Activated CD8-positive, alpha-beta T cell treated with anti-CD3 and anti-CD28 coated beads, Interleukin-2, amount 10 ng/mL, durations not matched to agents 7 days and 5 days (primary cell): ENCODE measurements at regions not wholly inside any gene's neighbourhood (a gene's known extent, or its start where the extent isn't known, plus 50 kb on each side); places are given as distances from the start of the nearest gene placed in this dataset.
A peak's percentile ranks its signal among the peaks of the same experiment; 100 is the strongest.

Experiments used
- ATAC-seq: fragments of 150-1000 bp; cut with Tn5 transposase; one replicate; pipeline ENCODE4 v1.10.0; 2021; ENCODE audit warnings: moderate library complexity
- CTCF ChIA-PET: fragments of 350-600 bp; sonication (Branson Sonifier 250); formaldehyde crosslinking; loops from one replicate; lab custom pipeline; 2021; ENCODE audit warnings: antibody characterized with exemption; lab: Charles Lee
- POLR2A ChIA-PET: fragments of 350-600 bp; sonication (Branson Sonifier 250); formaldehyde crosslinking; loops from one replicate; lab custom pipeline; 2021; ENCODE audit warnings: antibody characterized with exemption; lab: Charles Lee
- DNase-seq: peaks from one replicate; pipeline ENCODE4 v3.0.0-alpha.2; 2020
- H3K27ac Mint-ChIP-seq: one replicate; pipeline ENCODE4 v1.8.0; 2021; ENCODE audit warnings: mild to moderate bottlenecking, mixed read lengths
- H3K27me3 Mint-ChIP-seq: one replicate; pipeline ENCODE4 v1.8.0; 2021; ENCODE audit warnings: low read depth, mixed read lengths
- H3K36me3 Mint-ChIP-seq: one replicate; pipeline ENCODE4 v1.8.0; 2021; ENCODE audit warnings: low read depth, mixed read lengths
- H3K4me1 Mint-ChIP-seq: one replicate; pipeline ENCODE4 v1.8.0; 2021; ENCODE audit warnings: low read depth, mixed read lengths
- H3K4me3 Mint-ChIP-seq: one replicate; pipeline ENCODE4 v1.8.0; 2021; ENCODE audit warnings: mild to moderate bottlenecking, mixed read lengths
- H3K9me3 Mint-ChIP-seq: one replicate; pipeline ENCODE4 v1.8.0; 2022; ENCODE audit warnings: mixed read lengths; ENCODE audit not compliant: insufficient read depth

GRCh38 chr11:45038923-45039322 is 88.2 kb upstream of the TP53I11 start:
- ATAC-seq (no peak), DNase-seq (no peak)
- ChIA-PET POLR2A (no interaction called here), CTCF (interaction anchor here (1.3 kb wide), 1 partner anchor 112 kb away, joined by 4 read pairs; no protein-coding TSS in a partner anchor)
- peaks cover 2% of the 10 kb centered on the region for H3K27me3 Mint-ChIP-seq
- H3K36me3 Mint-ChIP-seq: no peaks in the 10 kb centered on the region
- no peak overlapping the region for H3K27ac Mint-ChIP-seq
- peaks cover 7% of the 10 kb centered on the region for H3K9me3 Mint-ChIP-seq
- no peak overlapping the region for H3K4me3 Mint-ChIP-seq
- H3K4me1 Mint-ChIP-seq: no peaks in the 10 kb centered on the region

- H3K27ac Mint-ChIP-seq: no peak overlapping the region
- H3K4me1 Mint-ChIP-seq: peaks cover 6% of the 10 kb centered on the region
- no peaks in the 10 kb centered on the region for H3K36me3 Mint-ChIP-seq
- H3K27me3 Mint-ChIP-seq: peaks cover 6% of the 10 kb centered on the region
- no peak overlapping the region for H3K4me3 Mint-ChIP-seq
- ATAC-seq (no peak), DNase-seq (no peak)
- POLR2A ChIA-PET: no interaction called here
- peaks cover 7% of the 10 kb centered on the region for H3K9me3 Mint-ChIP-seq
- CTCF ChIA-PET: no interaction called here
Measured at GRCh38 chr11:45041596-45041995, 90.9 kb upstream of the TP53I11 start.

- DNase-seq (no peak), ATAC-seq (no peak)
- Mint-ChIP-seq H3K4me3 (no peak overlapping the region), H3K27me3 (peaks cover 6% of the 10 kb centered on the region), H3K9me3 (peaks cover 7% of the 10 kb centered on the region), H3K27ac (no peak overlapping the region), H3K36me3 (no peaks in the 10 kb centered on the region), H3K4me1 (peaks cover 6% of the 10 kb centered on the region)
- ChIA-PET POLR2A (no interaction called here), CTCF (no interaction called here)
Measured at GRCh38 chr11:45042560-45042959, 91.9 kb upstream of the TP53I11 start.

- peaks cover 6% of the 10 kb centered on the region for H3K4me1 Mint-ChIP-seq
- H3K9me3 Mint-ChIP-seq: peaks cover 3% of the 10 kb centered on the region
- H3K36me3 Mint-ChIP-seq: no peaks in the 10 kb centered on the region
- H3K4me3 Mint-ChIP-seq: no peak overlapping the region
- DNase-seq (no peak), ATAC-seq (no peak)
- ChIA-PET CTCF (no interaction called here), POLR2A (no interaction called here)
- peaks cover 6% of the 10 kb centered on the region for H3K27me3 Mint-ChIP-seq
- no peak overlapping the region for H3K27ac Mint-ChIP-seq
Measured at GRCh38 chr11:45043755-45044475, 93.2 kb upstream of the TP53I11 start.

GRCh38 chr11:45045683-45046471 is 95.2 kb upstream of the TP53I11 start:
- Mint-ChIP-seq H3K36me3 (no peaks in the 10 kb centered on the region), H3K4me1 (peaks cover 6% of the 10 kb centered on the region), H3K4me3 (no peak overlapping the region), H3K27me3 (peaks cover 7% of the 10 kb centered on the region), H3K27ac (no peak overlapping the region), H3K9me3 (no peaks in the 10 kb centered on the region)
- ChIA-PET POLR2A (no interaction called here), CTCF (interaction anchor here (1.2 kb wide), 1 partner anchor 119 kb away, joined by 4 read pairs; no protein-coding TSS in a partner anchor)
- peak; percentile 21 for DNase-seq
- no peak for ATAC-seq

- no peak for DNase-seq
- Mint-ChIP-seq H3K27me3 (peaks cover 9% of the 10 kb centered on the region), H3K4me1 (peaks cover 6% of the 10 kb centered on the region), H3K36me3 (no peaks in the 10 kb centered on the region), H3K27ac (no peak overlapping the region), H3K9me3 (no peaks in the 10 kb centered on the region), H3K4me3 (no peak overlapping the region)
- no peak for ATAC-seq
- ChIA-PET POLR2A (no interaction called here), CTCF (no interaction called here)
Measured at GRCh38 chr11:45048313-45048841, 97.7 kb upstream of the TP53I11 start.

- ATAC-seq (no peak), DNase-seq (no peak)
- peaks cover 6% of the 10 kb centered on the region for H3K4me1 Mint-ChIP-seq
- ChIA-PET POLR2A (no interaction called here), CTCF (no interaction called here)
- no peak overlapping the region for H3K4me3 Mint-ChIP-seq
- H3K27ac Mint-ChIP-seq: no peak overlapping the region
- H3K9me3 Mint-ChIP-seq: no peaks in the 10 kb centered on the region
- H3K36me3 Mint-ChIP-seq: no peaks in the 10 kb centered on the region
- peaks cover 6% of the 10 kb centered on the region for H3K27me3 Mint-ChIP-seq
Measured at GRCh38 chr11:45048870-45049691, 97.4 kb upstream of the PRDM11 start.

GRCh38 chr11:45050111-45050510 is 96.3 kb upstream of the PRDM11 start:
- H3K9me3 Mint-ChIP-seq: no peaks in the 10 kb centered on the region
- H3K4me1 Mint-ChIP-seq: peaks cover 6% of the 10 kb centered on the region
- no peak for DNase-seq
- H3K27ac Mint-ChIP-seq: no peak overlapping the region
- no peaks in the 10 kb centered on the region for H3K36me3 Mint-ChIP-seq
- POLR2A ChIA-PET: no interaction called here
- peaks cover 3% of the 10 kb centered on the region for H3K27me3 Mint-ChIP-seq
- H3K4me3 Mint-ChIP-seq: no peak overlapping the region
- CTCF ChIA-PET: interaction anchor here (0.8 to 2.0 kb wide), 2 partner anchors 53 to 114 kb away, joined by 3 to 4 read pairs; no protein-coding TSS in a partner anchor
- ATAC-seq: no peak

GRCh38 chr11:45051621-45052020 is 94.8 kb upstream of the PRDM11 start:
- Mint-ChIP-seq H3K27me3 (peaks cover 3% of the 10 kb centered on the region), H3K4me3 (no peak overlapping the region), H3K9me3 (no peaks in the 10 kb centered on the region), H3K36me3 (no peaks in the 10 kb centered on the region), H3K27ac (no peak overlapping the region), H3K4me1 (no peaks in the 10 kb centered on the region)
- no peak for DNase-seq
- ChIA-PET CTCF (interaction anchor here (2.0 kb wide), 1 partner anchor 115 kb away, joined by 4 read pairs; no protein-coding TSS in a partner anchor), POLR2A (no interaction called here)
- no peak for ATAC-seq

GRCh38 chr11:45052361-45052760 is 94.1 kb upstream of the PRDM11 start:
- Mint-ChIP-seq H3K36me3 (no peaks in the 10 kb centered on the region), H3K27me3 (peaks cover 3% of the 10 kb centered on the region), H3K27ac (no peak overlapping the region), H3K4me3 (no peak overlapping the region), H3K9me3 (no peaks in the 10 kb centered on the region), H3K4me1 (no peaks in the 10 kb centered on the region)
- DNase-seq (no peak), ATAC-seq (no peak)
- POLR2A ChIA-PET: no interaction called here
- CTCF ChIA-PET: interaction anchor here (2.0 kb wide), 1 partner anchor 116 kb away, joined by 4 read pairs; no protein-coding TSS in a partner anchor

- Mint-ChIP-seq H3K4me1 (no peaks in the 10 kb centered on the region), H3K36me3 (no peaks in the 10 kb centered on the region), H3K4me3 (no peak overlapping the region), H3K9me3 (no peaks in the 10 kb centered on the region), H3K27ac (no peak overlapping the region), H3K27me3 (peaks cover 3% of the 10 kb centered on the region)
- POLR2A ChIA-PET: no interaction called here
- CTCF ChIA-PET: no interaction called here
- DNase-seq: no peak
- no peak for ATAC-seq
Measured at GRCh38 chr11:45053736-45054446, 92.5 kb upstream of the PRDM11 start.
